HEK293 (cell line): ENCODE measurements at regions not wholly inside any gene's neighbourhood (a gene's known extent, or its start where the extent isn't known, plus 50 kb on each side); places are given as distances from the start of the nearest gene placed in this dataset.

Source experiments
- CTCF ChIA-PET: fragments of 350-600 bp; formaldehyde crosslinking; extraction: SDS; loops from one replicate; lab custom pipeline; 2021; ENCODE audit warnings: antibody characterized with exemption; lab: Yijun Ruan, JAX
- POLR2A ChIA-PET: fragments of 300-600 bp; formaldehyde crosslinking; extraction: SDS; loops from one replicate; lab custom pipeline; 2020; ENCODE audit warnings: antibody characterized with exemption, inconsistent platforms; lab: Yijun Ruan, JAX
- H3K27ac ChIP-seq: fragments of 200-500 bp; sonication (Bioruptor generic); 2 replicates; pipeline ENCODE4 v1.5.1; 2014; ENCODE audit warnings: low read depth, low read length, control low read depth, inconsistent platforms; ENCODE audit errors: extremely low read depth
- H3K36me3 ChIP-seq, 2 experiments: fragments of 200-500 bp in 1 of 2; sonication (Bioruptor generic) in 1 of 2; 1 replicate in 1 of 2; 2 replicates in 1 of 2; pipeline ENCODE4 v1.5.1; 2014 to 2017; ENCODE audit warnings: inconsistent platforms in 2 of 2, low read length in 2 of 2; ENCODE audit not compliant: control insufficient read depth in 2 of 2, insufficient read depth in 1 of 2
- H3K4me1 ChIP-seq: fragments of 200-500 bp; sonication (Bioruptor generic); 2 replicates; pipeline ENCODE4 v1.5.1; 2014; ENCODE audit warnings: mild to moderate bottlenecking, low read length, inconsistent platforms; ENCODE audit not compliant: control insufficient read depth, insufficient read depth
- H3K4me3 ChIP-seq: 2 replicates; pipeline ENCODE4 v1.5.1; 2011; ENCODE audit warnings: low read depth, mild to moderate bottlenecking, control low read depth, low read length, moderate library complexity
- H3K9me3 ChIP-seq: fragments of 200-500 bp; sonication (Bioruptor generic); 2 replicates; pipeline ENCODE4 v1.5.1; 2014; ENCODE audit warnings: low read depth, low read length, inconsistent platforms; ENCODE audit not compliant: control insufficient read depth, insufficient read depth
- MYNN ChIP-seq: fragments of 450-650 bp; formaldehyde crosslinking; IDR thresholded peaks from 2 replicates; pipeline ENCODE4 v1.5.1; 2016; ENCODE audit warnings: missing biosample characterization, missing genetic modification characterization, borderline replicate concordance
- PRDM1 ChIP-seq: fragments of 450-650 bp; formaldehyde crosslinking; IDR thresholded peaks from 2 replicates; pipeline ENCODE4; 2016; ENCODE audit warnings: missing biosample characterization, missing genetic modification characterization
- ZNF174 ChIP-seq: fragments of 450-650 bp; formaldehyde crosslinking; IDR thresholded peaks from 2 replicates; pipeline ENCODE4 v1.5.0; 2017; ENCODE audit warnings: missing biosample characterization, mild to moderate bottlenecking, missing genetic modification characterization
- ZNF214 ChIP-seq: fragments of 450-650 bp; formaldehyde crosslinking; IDR thresholded peaks from 2 replicates; pipeline ENCODE4 v1.5.1; 2017; ENCODE audit warnings: missing biosample characterization, mild to moderate bottlenecking, missing genetic modification characterization, borderline replicate concordance
- ZNF239 ChIP-seq: fragments of 450-650 bp; formaldehyde crosslinking; IDR thresholded peaks from 2 replicates; pipeline ENCODE4 v1.5.1; 2016; ENCODE audit warnings: missing biosample characterization, missing genetic modification characterization
- ZNF404 ChIP-seq: fragments of 450-650 bp; formaldehyde crosslinking; IDR thresholded peaks from 2 replicates; pipeline ENCODE4 v1.5.1; 2017; ENCODE audit warnings: missing biosample characterization, missing genetic modification characterization
- ZNF416 ChIP-seq: fragments of 450-650 bp; formaldehyde crosslinking; IDR thresholded peaks from 2 replicates; pipeline ENCODE4 v1.5.1; 2016; ENCODE audit warnings: missing biosample characterization, missing genetic modification characterization
- ZNF501 ChIP-seq: fragments of 450-650 bp; formaldehyde crosslinking; IDR thresholded peaks from 2 replicates; pipeline ENCODE4 v1.5.1; 2016; ENCODE audit warnings: missing biosample characterization, missing genetic modification characterization
- ZNF530 ChIP-seq: fragments of 450-650 bp; formaldehyde crosslinking; IDR thresholded peaks from 2 replicates; pipeline ENCODE4 v1.5.1; 2016; ENCODE audit warnings: low read depth, missing biosample characterization, missing genetic modification characterization
- ZNF561 ChIP-seq: fragments of 450-650 bp; IDR thresholded peaks from 2 replicates; pipeline ENCODE4 v1.5.1; 2018; ENCODE audit warnings: missing biosample characterization, missing genetic modification characterization, borderline replicate concordance
- ZNF600 ChIP-seq: fragments of 450-650 bp; formaldehyde crosslinking; IDR thresholded peaks from 2 replicates; pipeline ENCODE4 v1.5.1; 2016; ENCODE audit warnings: missing biosample characterization, missing genetic modification characterization
- ZNF629 ChIP-seq: fragments of 450-650 bp; formaldehyde crosslinking; IDR thresholded peaks from 2 replicates; pipeline ENCODE4 v1.5.1; 2017; ENCODE audit warnings: missing biosample characterization, missing genetic modification characterization
- ZSCAN23 ChIP-seq: fragments of 450-650 bp; formaldehyde crosslinking; IDR thresholded peaks from 2 replicates; pipeline ENCODE4 v1.5.1; 2016; ENCODE audit warnings: missing biosample characterization, missing genetic modification characterization
- TF ChIP-seq, protein P1 (sequence below): fragments of 450-650 bp; formaldehyde crosslinking; IDR thresholded peaks from 2 replicates; pipeline ENCODE4 v1.5.1; 2016; ENCODE audit warnings: missing biosample characterization, missing genetic modification characterization
- TF ChIP-seq, protein P2 (sequence below): fragments of 450-650 bp; formaldehyde crosslinking; optimal IDR thresholded peaks from 2 replicates; pipeline ENCODE3; 2016; ENCODE audit warnings: missing biosample characterization, mild to moderate bottlenecking, missing genetic modification characterization
- TF ChIP-seq, protein P3 (sequence below): fragments of 450-650 bp; IDR thresholded peaks from 2 replicates; pipeline ENCODE4 v1.5.1; 2018; ENCODE audit warnings: missing biosample characterization, missing genetic modification characterization

DNA sequence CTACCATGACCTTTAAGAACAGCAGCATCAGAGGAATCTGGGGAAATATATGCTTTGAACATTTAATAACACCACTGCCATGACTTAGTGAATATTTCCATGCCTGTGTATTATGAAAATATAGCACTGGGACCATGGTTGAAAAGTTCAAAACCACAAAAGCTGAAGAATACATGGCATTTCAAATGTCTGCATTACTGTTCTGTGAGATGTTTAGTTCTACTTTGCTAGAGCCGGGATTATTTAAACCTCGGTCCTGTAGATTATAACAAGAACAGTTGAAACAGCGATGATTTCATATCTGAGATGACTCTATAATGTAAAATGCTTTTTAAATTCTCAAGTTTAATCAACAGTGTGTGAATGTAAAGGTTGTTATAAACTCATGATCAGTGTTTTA, 126.7 kb upstream of the AGA start:
- CTCF ChIA-PET: no interaction called here
- H3K4me3 ChIP-seq: no peak overlapping the region

DNA sequence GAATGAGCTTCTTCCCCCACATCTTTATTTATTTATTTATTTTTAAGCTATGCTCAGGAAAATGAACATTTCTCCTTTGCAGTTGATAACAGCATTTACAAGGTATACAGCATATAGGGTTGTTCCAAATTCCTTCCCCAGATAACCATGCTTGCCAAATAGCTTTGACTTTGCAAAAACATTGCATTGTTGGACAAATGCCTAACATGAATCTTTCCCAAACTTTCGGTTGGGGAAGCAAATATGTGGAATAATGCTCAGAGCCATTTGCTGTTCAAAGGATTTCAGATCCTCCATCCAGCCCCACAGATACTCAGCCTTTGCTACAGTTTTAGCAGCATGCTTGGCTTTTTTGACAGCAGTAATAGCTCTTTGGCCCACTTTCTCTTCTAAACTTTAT, 127.2 kb upstream of the AGA start:
- ChIA-PET POLR2A (no interaction called here), CTCF (no interaction called here)
- Histone ChIP-seq H3K9me3 (no peaks in the 10 kb centered on the region), H3K36me3 (no peaks in the 10 kb centered on the region), H3K4me3 (no peak overlapping the region), H3K27ac (no peak overlapping the region), H3K4me1 (no peaks in the 10 kb centered on the region)
- no peak for TF ChIP-seq ZNF416 (tag by site-specific recombination)
- TF ChIP-seq ZNF501 (tag by site-specific recombination): no peak
- no peak for TF ChIP-seq ZNF561 (tag by site-specific recombination)
- TF ChIP-seq ZSCAN23 (tag by site-specific recombination): no peak
- TF ChIP-seq ZNF239 (tag by site-specific recombination): no peak
- TF ChIP-seq ZNF629 (tag by site-specific recombination): no peak
- TF ChIP-seq ZNF600 (tag by site-specific recombination): no peak

More for the DNA sequence above, 126.7 kb upstream of the AGA start:
- POLR2A ChIA-PET: no interaction called here
- no peaks in the 10 kb centered on the region for H3K36me3 ChIP-seq
- TF ChIP-seq, protein P1, sequence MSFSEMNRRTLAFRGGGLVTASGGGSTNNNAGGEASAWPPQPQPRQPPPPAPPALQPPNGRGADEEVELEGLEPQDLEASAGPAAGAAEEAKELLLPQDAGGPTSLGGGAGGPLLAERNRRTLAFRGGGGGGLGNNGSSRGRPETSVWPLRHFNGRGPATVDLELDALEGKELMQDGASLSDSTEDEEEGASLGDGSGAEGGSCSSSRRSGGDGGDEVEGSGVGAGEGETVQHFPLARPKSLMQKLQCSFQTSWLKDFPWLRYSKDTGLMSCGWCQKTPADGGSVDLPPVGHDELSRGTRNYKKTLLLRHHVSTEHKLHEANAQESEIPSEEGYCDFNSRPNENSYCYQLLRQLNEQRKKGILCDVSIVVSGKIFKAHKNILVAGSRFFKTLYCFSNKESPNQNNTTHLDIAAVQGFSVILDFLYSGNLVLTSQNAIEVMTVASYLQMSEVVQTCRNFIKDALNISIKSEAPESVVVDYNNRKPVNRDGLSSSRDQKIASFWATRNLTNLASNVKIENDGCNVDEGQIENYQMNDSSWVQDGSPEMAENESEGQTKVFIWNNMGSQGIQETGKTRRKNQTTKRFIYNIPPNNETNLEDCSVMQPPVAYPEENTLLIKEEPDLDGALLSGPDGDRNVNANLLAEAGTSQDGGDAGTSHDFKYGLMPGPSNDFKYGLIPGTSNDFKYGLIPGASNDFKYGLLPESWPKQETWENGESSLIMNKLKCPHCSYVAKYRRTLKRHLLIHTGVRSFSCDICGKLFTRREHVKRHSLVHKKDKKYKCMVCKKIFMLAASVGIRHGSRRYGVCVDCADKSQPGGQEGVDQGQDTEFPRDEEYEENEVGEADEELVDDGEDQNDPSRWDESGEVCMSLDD (tag by site-specific recombination): no peak
- TF ChIP-seq ZNF404 (tag by site-specific recombination) (no peak), PRDM1 (tag by site-specific recombination) (no peak), ZNF174 (tag by site-specific recombination) (no peak)
- TF ChIP-seq, all 188 proteins: peak for 0
- Histone ChIP-seq H3K4me1 (no peaks in the 10 kb centered on the region), H3K9me3 (no peaks in the 10 kb centered on the region), H3K27ac (no peak overlapping the region)

DNA sequence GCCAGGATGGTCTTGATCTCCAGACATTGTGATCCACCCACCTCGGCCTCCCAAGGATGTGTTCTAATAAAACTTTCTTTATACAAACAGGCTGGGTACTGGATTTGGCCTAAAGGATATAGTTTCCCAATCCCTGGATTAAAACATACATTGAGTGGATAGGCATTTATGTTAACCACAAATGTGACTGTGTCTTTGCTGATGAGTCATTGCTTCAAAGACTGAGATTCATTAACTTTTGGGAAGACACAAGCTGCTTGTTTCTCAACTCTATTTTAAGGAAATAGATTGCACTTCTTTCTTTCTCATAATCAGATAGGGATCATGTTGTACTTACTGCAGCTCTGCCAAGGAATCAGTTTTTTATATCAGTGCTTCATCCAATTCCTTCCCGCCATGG, 131.3 kb upstream of the AGA start:
- H3K36me3 ChIP-seq: no peaks in the 10 kb centered on the region
- TF ChIP-seq MYNN (tag by site-specific recombination): no peak
- TF ChIP-seq ZNF530: no peak
- no peak for TF ChIP-seq ZNF214 (tag by site-specific recombination)
- no peak overlapping the region for H3K4me3 ChIP-seq
- POLR2A ChIA-PET: no interaction called here
- H3K27ac ChIP-seq: no peak overlapping the region
- CTCF ChIA-PET: no interaction called here
- no peaks in the 10 kb centered on the region for H3K4me1 ChIP-seq
- H3K9me3 ChIP-seq: no peaks in the 10 kb centered on the region

DNA sequence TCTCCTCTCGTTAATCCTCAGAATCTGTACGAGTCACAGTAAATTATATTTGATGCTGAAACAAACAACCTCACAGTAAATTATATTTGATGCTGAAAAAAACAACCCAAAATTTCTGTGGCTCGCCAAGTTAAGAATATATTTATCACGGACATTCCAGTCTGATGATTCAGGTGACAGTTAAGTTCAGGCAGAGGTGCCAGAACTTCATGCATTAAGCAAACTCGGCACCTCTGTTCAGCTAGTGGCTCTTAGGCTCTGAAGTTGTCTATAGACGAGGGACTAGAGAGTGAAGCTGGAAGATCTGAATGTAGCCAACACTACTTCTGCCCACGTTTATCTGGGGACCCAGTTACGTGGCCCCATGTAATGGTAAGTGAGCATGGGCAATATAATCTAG, 132.2 kb upstream of the AGA start:
- no peaks in the 10 kb centered on the region for H3K4me1 ChIP-seq
- no peak overlapping the region for H3K27ac ChIP-seq
- ChIA-PET CTCF (no interaction called here), POLR2A (no interaction called here)
- no peak for TF ChIP-seq ZNF600 (tag by site-specific recombination)
- no peak for TF ChIP-seq ZNF530
- TF ChIP-seq, protein P2, sequence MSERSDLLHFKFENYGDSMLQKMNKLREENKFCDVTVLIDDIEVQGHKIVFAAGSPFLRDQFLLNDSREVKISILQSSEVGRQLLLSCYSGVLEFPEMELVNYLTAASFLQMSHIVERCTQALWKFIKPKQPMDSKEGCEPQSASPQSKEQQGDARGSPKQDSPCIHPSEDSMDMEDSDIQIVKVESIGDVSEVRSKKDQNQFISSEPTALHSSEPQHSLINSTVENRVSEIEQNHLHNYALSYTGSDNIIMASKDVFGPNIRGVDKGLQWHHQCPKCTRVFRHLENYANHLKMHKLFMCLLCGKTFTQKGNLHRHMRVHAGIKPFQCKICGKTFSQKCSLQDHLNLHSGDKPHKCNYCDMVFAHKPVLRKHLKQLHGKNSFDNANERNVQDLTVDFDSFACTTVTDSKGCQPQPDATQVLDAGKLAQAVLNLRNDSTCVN (tag by site-specific recombination): no peak
- TF ChIP-seq, protein P3, sequence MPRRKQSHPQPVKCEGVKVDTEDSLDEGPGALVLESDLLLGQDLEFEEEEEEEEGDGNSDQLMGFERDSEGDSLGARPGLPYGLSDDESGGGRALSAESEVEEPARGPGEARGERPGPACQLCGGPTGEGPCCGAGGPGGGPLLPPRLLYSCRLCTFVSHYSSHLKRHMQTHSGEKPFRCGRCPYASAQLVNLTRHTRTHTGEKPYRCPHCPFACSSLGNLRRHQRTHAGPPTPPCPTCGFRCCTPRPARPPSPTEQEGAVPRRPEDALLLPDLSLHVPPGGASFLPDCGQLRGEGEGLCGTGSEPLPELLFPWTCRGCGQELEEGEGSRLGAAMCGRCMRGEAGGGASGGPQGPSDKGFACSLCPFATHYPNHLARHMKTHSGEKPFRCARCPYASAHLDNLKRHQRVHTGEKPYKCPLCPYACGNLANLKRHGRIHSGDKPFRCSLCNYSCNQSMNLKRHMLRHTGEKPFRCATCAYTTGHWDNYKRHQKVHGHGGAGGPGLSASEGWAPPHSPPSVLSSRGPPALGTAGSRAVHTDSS: no peak
- H3K36me3 ChIP-seq: no peaks in the 10 kb centered on the region
- no peak overlapping the region for H3K4me3 ChIP-seq
- no peaks in the 10 kb centered on the region for H3K9me3 ChIP-seq
